ENCODE measurements at regions not wholly inside any gene's neighbourhood (a gene's known extent, or its start where the extent isn't known, plus 50 kb on each side); places are given as distances from the start of the nearest gene placed in this dataset.

- no peak for DNase-seq (ENCODE audit: low read depth in 1 of 2, low spot score in 1 of 2)
- no peak for TF ChIP-seq SPI1 (IDR thresholded peaks at IDR 0.05; ENCODE audit: borderline replicate concordance, low read depth)
- TF ChIP-seq CTCF (IDR thresholded peaks at IDR 0.05; ENCODE audit: insufficient read depth, low read length), result no peak
- no peak for TF ChIP-seq POLR2AphosphoS5 (IDR thresholded peaks at IDR 0.05; ENCODE audit: low read depth)
- no peak for TF ChIP-seq REST (IDR thresholded peaks at IDR 0.05; ENCODE audit: insufficient replicate concordance, low read depth)
- TF ChIP-seq GABPA (IDR thresholded peaks at IDR 0.05; ENCODE audit: low read depth), result no peak
- Histone ChIP-seq H3K27me3 (ENCODE audit: insufficient read depth, poor library complexity, severe bottlenecking) (no peaks in the 10 kb centered on the region), H3K27ac (replicated peaks) (no peak overlapping the region), H3K4me3 (replicated peaks; ENCODE audit: insufficient read depth, low read length) (no peak overlapping the region)
These were observed 1063.9 kb upstream of the CDH18 start for GRCh38 chr5:21051945-21052344.

- TF ChIP-seq SPI1 (IDR thresholded peaks at IDR 0.05; ENCODE audit: borderline replicate concordance, low read depth) (no peak), GABPA (IDR thresholded peaks at IDR 0.05; ENCODE audit: low read depth) (no peak), CTCF (IDR thresholded peaks at IDR 0.05; ENCODE audit: insufficient read depth, low read length) (no peak), POLR2AphosphoS5 (IDR thresholded peaks at IDR 0.05; ENCODE audit: low read depth) (no peak), REST (IDR thresholded peaks at IDR 0.05; ENCODE audit: insufficient replicate concordance, low read depth) (no peak)
These were observed 1061.9 kb upstream of the CDH18 start for GRCh38 chr5:21049901-21050300.

GRCh38 chr5:21030981-21031380 lies 1043.0 kb upstream of the CDH18 start:
- DNase-seq (ENCODE audit: low read depth in 1 of 2, low spot score in 1 of 2), result no peak
- Histone ChIP-seq H3K27ac (replicated peaks) (no peak overlapping the region), H3K27me3 (ENCODE audit: insufficient read depth, poor library complexity, severe bottlenecking) (no peaks in the 10 kb centered on the region), H3K4me3 (replicated peaks; ENCODE audit: insufficient read depth, low read length) (no peak overlapping the region)
- TF ChIP-seq POLR2AphosphoS5 (IDR thresholded peaks at IDR 0.05; ENCODE audit: low read depth), result no peak
- TF ChIP-seq CTCF (IDR thresholded peaks at IDR 0.05; ENCODE audit: insufficient read depth, low read length), result no peak
- TF ChIP-seq GABPA (IDR thresholded peaks at IDR 0.05; ENCODE audit: low read depth), result no peak
- TF ChIP-seq REST (IDR thresholded peaks at IDR 0.05; ENCODE audit: insufficient replicate concordance, low read depth), result no peak
- no peak for TF ChIP-seq SPI1 (IDR thresholded peaks at IDR 0.05; ENCODE audit: borderline replicate concordance, low read depth)

More at GRCh38 chr5:21049901-21050300, 1061.9 kb upstream of the CDH18 start:
- DNase-seq (ENCODE audit: low read depth in 1 of 2, low spot score in 1 of 2), result no peak
- Histone ChIP-seq H3K27ac (replicated peaks) (no peak overlapping the region), H3K27me3 (ENCODE audit: insufficient read depth, poor library complexity, severe bottlenecking) (no peaks in the 10 kb centered on the region), H3K4me3 (replicated peaks; ENCODE audit: insufficient read depth, low read length) (no peak overlapping the region)
